Panc1 (cell line): ENCODE measurements at regions not wholly inside any gene's neighbourhood (a gene's known extent, or its start where the extent isn't known, plus 50 kb on each side); places are given as distances from the start of the nearest gene placed in this dataset.
"Not testable (repeated sequence)": the region's sequence is repeated elsewhere in the genome, so short reads cannot be mapped to it uniquely, and the experiment has no call there.

Experiments used
- POLR2AphosphoS5 ChIP-seq: IDR thresholded peaks from 2 replicates; pipeline ENCODE4 v1.6.1; 2012; ENCODE audit warnings: mild to moderate bottlenecking, low read depth, low read length, moderate library complexity
- SIN3A ChIP-seq: IDR thresholded peaks from 2 replicates; pipeline ENCODE4 v1.6.1; 2012; ENCODE audit warnings: low read depth, mild to moderate bottlenecking, low read length, moderate library complexity, borderline replicate concordance; ENCODE audit not compliant: insufficient read depth
- TCF7L2 ChIP-seq: IDR thresholded peaks from 2 replicates; pipeline ENCODE4 v1.6.1; 2011; ENCODE audit warnings: mild to moderate bottlenecking, low read depth, low read length, inconsistent platforms
- TF ChIP-seq, protein P1 (sequence below): fragments of 450-650 bp; IDR thresholded peaks from 2 replicates; pipeline ENCODE4 v1.5.1; 2017; ENCODE audit warnings: mild to moderate bottlenecking
- TF ChIP-seq, protein P2 (sequence below), 2 experiments: IDR thresholded peaks; 2 replicates each; pipeline ENCODE4 v1.6.1; 2011 to 2012; ENCODE audit warnings: low read depth in 2 of 2, control low read depth in 1 of 2, low read length in 1 of 2, mild to moderate bottlenecking in 1 of 2, moderate library complexity in 1 of 2; ENCODE audit not compliant: insufficient read depth in 1 of 2

DNA sequence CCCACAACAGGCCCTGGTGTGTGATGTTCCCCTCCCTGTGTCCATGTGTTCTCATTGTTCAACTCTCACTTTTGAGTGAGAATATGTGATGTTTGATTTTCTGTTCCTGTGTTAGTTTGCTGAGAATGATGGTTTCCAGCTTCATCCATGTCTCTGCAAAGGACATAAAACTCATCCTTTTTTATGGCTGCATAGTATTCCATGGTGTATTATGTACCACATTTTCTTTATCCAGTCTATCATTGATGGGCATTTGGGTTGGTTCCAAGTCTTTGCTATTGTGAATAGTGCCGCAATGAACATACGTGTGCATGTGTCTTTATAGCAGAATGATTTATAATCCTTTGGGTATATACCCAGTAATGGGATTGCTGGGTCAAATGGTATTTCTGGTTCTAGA, 59.4 kb downstream of the SHOC1 start:
- TF ChIP-seq, protein P1, sequence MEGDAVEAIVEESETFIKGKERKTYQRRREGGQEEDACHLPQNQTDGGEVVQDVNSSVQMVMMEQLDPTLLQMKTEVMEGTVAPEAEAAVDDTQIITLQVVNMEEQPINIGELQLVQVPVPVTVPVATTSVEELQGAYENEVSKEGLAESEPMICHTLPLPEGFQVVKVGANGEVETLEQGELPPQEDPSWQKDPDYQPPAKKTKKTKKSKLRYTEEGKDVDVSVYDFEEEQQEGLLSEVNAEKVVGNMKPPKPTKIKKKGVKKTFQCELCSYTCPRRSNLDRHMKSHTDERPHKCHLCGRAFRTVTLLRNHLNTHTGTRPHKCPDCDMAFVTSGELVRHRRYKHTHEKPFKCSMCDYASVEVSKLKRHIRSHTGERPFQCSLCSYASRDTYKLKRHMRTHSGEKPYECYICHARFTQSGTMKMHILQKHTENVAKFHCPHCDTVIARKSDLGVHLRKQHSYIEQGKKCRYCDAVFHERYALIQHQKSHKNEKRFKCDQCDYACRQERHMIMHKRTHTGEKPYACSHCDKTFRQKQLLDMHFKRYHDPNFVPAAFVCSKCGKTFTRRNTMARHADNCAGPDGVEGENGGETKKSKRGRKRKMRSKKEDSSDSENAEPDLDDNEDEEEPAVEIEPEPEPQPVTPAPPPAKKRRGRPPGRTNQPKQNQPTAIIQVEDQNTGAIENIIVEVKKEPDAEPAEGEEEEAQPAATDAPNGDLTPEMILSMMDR = not testable (repeated sequence)
- not testable (repeated sequence) for TF ChIP-seq POLR2AphosphoS5, SIN3A, TCF7L2
- TF ChIP-seq, protein P2, sequence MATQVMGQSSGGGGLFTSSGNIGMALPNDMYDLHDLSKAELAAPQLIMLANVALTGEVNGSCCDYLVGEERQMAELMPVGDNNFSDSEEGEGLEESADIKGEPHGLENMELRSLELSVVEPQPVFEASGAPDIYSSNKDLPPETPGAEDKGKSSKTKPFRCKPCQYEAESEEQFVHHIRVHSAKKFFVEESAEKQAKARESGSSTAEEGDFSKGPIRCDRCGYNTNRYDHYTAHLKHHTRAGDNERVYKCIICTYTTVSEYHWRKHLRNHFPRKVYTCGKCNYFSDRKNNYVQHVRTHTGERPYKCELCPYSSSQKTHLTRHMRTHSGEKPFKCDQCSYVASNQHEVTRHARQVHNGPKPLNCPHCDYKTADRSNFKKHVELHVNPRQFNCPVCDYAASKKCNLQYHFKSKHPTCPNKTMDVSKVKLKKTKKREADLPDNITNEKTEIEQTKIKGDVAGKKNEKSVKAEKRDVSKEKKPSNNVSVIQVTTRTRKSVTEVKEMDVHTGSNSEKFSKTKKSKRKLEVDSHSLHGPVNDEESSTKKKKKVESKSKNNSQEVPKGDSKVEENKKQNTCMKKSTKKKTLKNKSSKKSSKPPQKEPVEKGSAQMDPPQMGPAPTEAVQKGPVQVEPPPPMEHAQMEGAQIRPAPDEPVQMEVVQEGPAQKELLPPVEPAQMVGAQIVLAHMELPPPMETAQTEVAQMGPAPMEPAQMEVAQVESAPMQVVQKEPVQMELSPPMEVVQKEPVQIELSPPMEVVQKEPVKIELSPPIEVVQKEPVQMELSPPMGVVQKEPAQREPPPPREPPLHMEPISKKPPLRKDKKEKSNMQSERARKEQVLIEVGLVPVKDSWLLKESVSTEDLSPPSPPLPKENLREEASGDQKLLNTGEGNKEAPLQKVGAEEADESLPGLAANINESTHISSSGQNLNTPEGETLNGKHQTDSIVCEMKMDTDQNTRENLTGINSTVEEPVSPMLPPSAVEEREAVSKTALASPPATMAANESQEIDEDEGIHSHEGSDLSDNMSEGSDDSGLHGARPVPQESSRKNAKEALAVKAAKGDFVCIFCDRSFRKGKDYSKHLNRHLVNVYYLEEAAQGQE (IDR thresholded peaks at IDR 0.05; ENCODE audit: insufficient read depth in 1 of 2, low read depth in 2 of 2, low read length in 1 of 2) = not testable (repeated sequence)
